Epithelial cell of esophagus (primary cell): ENCODE measurements at regions not wholly inside any gene's neighbourhood (a gene's known extent, or its start where the extent isn't known, plus 50 kb on each side); places are given as distances from the start of the nearest gene placed in this dataset.

Source experiments
- DNase-seq: peaks from one replicate; pipeline ENCODE4 v3.0.0; 2010; ENCODE audit warnings: low read depth
- H3K4me3 ChIP-seq: 2 replicates; pipeline ENCODE4 v1.5.1; 2011; ENCODE audit warnings: mild to moderate bottlenecking, low read length, control low read depth
- CTCF ChIP-seq: IDR thresholded peaks from 2 replicates; pipeline ENCODE4 v1.5.1; 2011; ENCODE audit warnings: low read depth, mild to moderate bottlenecking, low read length, control low read depth, inconsistent platforms; ENCODE audit not compliant: insufficient read depth; ENCODE audit errors: missing control alignments

- TF ChIP-seq CTCF, result no peak
- DNase-seq, result no peak
- no peak overlapping the region for H3K4me3 ChIP-seq
Measured at GRCh38 chr2:75288760-75289159, 89.4 kb upstream of the TACR1 start.

- DNase-seq, result no peak
- no peak for TF ChIP-seq CTCF
- H3K4me3 ChIP-seq, result no peak overlapping the region
Measured at GRCh38 chr2:75287624-75288316, 88.5 kb upstream of the TACR1 start.

- no peak overlapping the region for H3K4me3 ChIP-seq
- no peak for DNase-seq
- TF ChIP-seq CTCF, result no peak
Measured at GRCh38 chr2:75284345-75284744, 85.0 kb upstream of the TACR1 start.

- DNase-seq, result no peak
- no peak for TF ChIP-seq CTCF
- H3K4me3 ChIP-seq, result no peak overlapping the region
Measured at GRCh38 chr2:75278821-75279379, 79.6 kb upstream of the TACR1 start.

GRCh38 chr2:75278314-75278713 is 79.0 kb upstream of the TACR1 start:
- H3K4me3 ChIP-seq, result no peak overlapping the region
- TF ChIP-seq CTCF, result no peak
- no peak for DNase-seq

GRCh38 chr2:75277111-75277510 is 77.8 kb upstream of the TACR1 start:
- no peak for TF ChIP-seq CTCF
- DNase-seq, result peak; percentile 67
- no peak overlapping the region for H3K4me3 ChIP-seq
